ENCODE measurements at regions not wholly inside any gene's neighbourhood (a gene's known extent, or its start where the extent isn't known, plus 50 kb on each side); places are given as distances from the start of the nearest gene placed in this dataset.

DNA sequence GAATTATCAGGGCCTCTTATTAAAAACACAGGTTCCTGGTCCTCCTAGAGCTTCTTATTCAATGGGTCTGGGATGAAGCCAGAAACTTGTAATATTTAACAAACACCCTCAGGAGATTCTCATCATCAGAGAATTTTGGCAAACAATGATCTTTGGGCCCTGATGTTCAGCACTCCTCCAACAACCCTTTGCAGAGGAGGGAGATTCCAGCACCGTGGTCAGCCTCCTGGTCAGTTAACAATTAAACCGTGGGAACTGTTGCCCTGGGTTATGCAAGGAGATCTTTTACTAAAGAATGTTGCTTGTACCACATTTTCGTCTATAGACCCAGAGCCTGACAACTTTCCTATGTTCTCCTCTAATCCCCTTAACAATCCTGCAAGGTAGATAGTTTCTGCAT, 294.4 kb downstream of the PLPP3 start:
- Histone ChIP-seq H3K18ac (ENCODE audit: extremely low read depth, low read length) (no peak overlapping the region), H3K23ac (ENCODE audit: insufficient read length) (no peak overlapping the region), H4K5ac (ENCODE audit: insufficient read length, low read depth, low read length) (no peak overlapping the region), H3K23me2 (ENCODE audit: low read depth, low read length) (no peaks in the 10 kb centered on the region), H2BK20ac (ENCODE audit: low read length) (no peak overlapping the region), H3K9me3 (ENCODE audit: insufficient read depth in 2 of 2, low read depth in 1 of 2, low read length in 1 of 2) (no peaks in the 10 kb centered on the region), H3K79me1 (ENCODE audit: low read depth, low read length) (no peaks in the 10 kb centered on the region), H4K20me1 (replicated peaks in 1 of 2; ENCODE audit: control insufficient read depth in 1 of 2, insufficient read depth in 2 of 2, low read length in 2 of 2) (no peaks in the 10 kb centered on the region), H2BK120ac (replicated peaks; ENCODE audit: low read depth, low read length) (no peak overlapping the region), H2BK12ac (ENCODE audit: low read depth, low read length) (no peak overlapping the region), H3K4me1 (replicated peaks in 1 of 4; ENCODE audit: control insufficient read depth in 3 of 4, insufficient read depth in 4 of 4, low read length in 3 of 4) (no peaks in the 10 kb centered on the region), H3K4ac (replicated peaks; ENCODE audit: insufficient read length, low read depth, low read length) (no peak overlapping the region), H3K36me3 (ENCODE audit: control insufficient read depth in 2 of 4, insufficient read depth in 4 of 4, low read length in 3 of 4) (no peaks in the 10 kb centered on the region), H3K4me2 (ENCODE audit: insufficient read depth in 1 of 2, low read depth in 2 of 2, low read length in 2 of 2) (no peak overlapping the region), H3K27ac (ENCODE audit: low read depth, low read length) (no peak overlapping the region), H3K79me2 (ENCODE audit: control insufficient read depth in 1 of 2, insufficient read depth in 2 of 2, low read length in 2 of 2) (no peaks in the 10 kb centered on the region), H2BK15ac (ENCODE audit: low read length) (no peak overlapping the region), H2AFZ (ENCODE audit: low read length) (no peak overlapping the region), H3K4me3 (ENCODE audit: extremely low read depth in 1 of 4, insufficient read depth in 2 of 4, low read depth in 3 of 4, low read length in 4 of 4) (no peak overlapping the region), H3K27me3 (replicated peaks in 1 of 4; ENCODE audit: control insufficient read depth in 3 of 4, extremely low read depth in 1 of 4, insufficient read depth in 3 of 4, low read length in 3 of 4) (no peaks in the 10 kb centered on the region), H2AK5ac (ENCODE audit: low read depth, low read length) (no peak overlapping the region), H3K14ac (ENCODE audit: insufficient read length) (no peak overlapping the region), H3K56ac (replicated peaks; ENCODE audit: insufficient read length, low read depth, low read length) (no peak overlapping the region), H4K91ac (replicated peaks; ENCODE audit: insufficient read length, low read length) (no peak overlapping the region), H3K9ac (replicated peaks in 1 of 4; ENCODE audit: extremely low read depth in 1 of 4, low read depth in 3 of 4, low read length in 3 of 4) (no peak overlapping the region), H4K8ac (ENCODE audit: extremely low read depth, insufficient read depth, low read length) (no peak overlapping the region), H2BK5ac (ENCODE audit: low read depth, low read length) (no peak overlapping the region)
- POLR2A ChIA-PET (ENCODE audit: partially characterized antibody), result no interaction called here
- TF ChIP-seq SIX5 (IDR thresholded peaks at IDR 0.05; ENCODE audit: low read depth, low read length), result no peak
- CTCF ChIA-PET (ENCODE audit: partially characterized antibody), result no interaction called here
- no peak for FAIRE-seq
- no peak for DNase-seq (ENCODE audit: low read depth in 1 of 2, low spot score in 2 of 2)
- 77% methylated on average over 3 of the region's 3 CpGs; no CpG with 5 or more reads in 1 of the 2 experiments for WGBS, 2 experiments (ENCODE audit: extremely low coverage in 1 of 2, insufficient coverage in 1 of 2, insufficient read length in 1 of 2, insufficient replicate concordance in 2 of 2, low coverage in 1 of 2, low lambda C conversion rate in 2 of 2, missing lambda C conversion rate in 1 of 2)
